ENCODE measurements at regions not wholly inside any gene's neighbourhood (a gene's known extent, or its start where the extent isn't known, plus 50 kb on each side); places are given as distances from the start of the nearest gene placed in this dataset.

GRCh38 chr3:162377608-162378007, 881.0 kb downstream of the OTOL1 start:
- no peak overlapping the region for H2BK120ac ChIP-seq (ENCODE audit: low read depth, low read length, poor library complexity, severe bottlenecking)
- H3K4me2 ChIP-seq (ENCODE audit: insufficient read depth, insufficient read length, low read length) = no peak overlapping the region
- peaks cover 6 to 24% (median 14%) of the 10 kb centered on the region in 3 experiments for H3K36me3 Mint-ChIP-seq (ENCODE audit: insufficient read depth in 1 of 3, low read depth in 3 of 3)
- H3K18ac ChIP-seq (ENCODE audit: insufficient read length, low read depth, low read length) = no peak overlapping the region
- H3K79me2 ChIP-seq (ENCODE audit: insufficient read depth, low read length) = no peaks in the 10 kb centered on the region
- no peak overlapping the region for H3K4me3 Mint-ChIP-seq
- H3K14ac ChIP-seq (ENCODE audit: insufficient read depth, low read length) = no peak overlapping the region
- H2AFZ ChIP-seq (ENCODE audit: low read length) = no peak overlapping the region
- no peaks in the 10 kb centered on the region for H3K4me1 ChIP-seq (ENCODE audit: insufficient read depth, low read length)
- no peaks in the 10 kb centered on the region for H3K27me3 ChIP-seq (ENCODE audit: insufficient read depth, low read length)
- no peak overlapping the region for H3K4ac ChIP-seq (ENCODE audit: low read depth, low read length)
- peaks cover 7% of the 10 kb centered on the region for H3K9me3 ChIP-seq (ENCODE audit: control insufficient read depth, low read depth, low read length)
- no peak overlapping the region for H3K56ac ChIP-seq (ENCODE audit: insufficient read length, low read depth, low read length)
- H2BK5ac ChIP-seq (ENCODE audit: insufficient read length, low read length) = no peak overlapping the region
- no peak overlapping the region for H2BK15ac ChIP-seq (ENCODE audit: low read depth, low read length)
- no peak overlapping the region for H3T11ph ChIP-seq (ENCODE audit: low read length)
- no peak overlapping the region for H4K5ac ChIP-seq (ENCODE audit: insufficient read length, low read depth, low read length)
- no peak overlapping the region for H3K23ac ChIP-seq (ENCODE audit: insufficient read length, low read depth, low read length)
- peaks cover 0 to 3% of the 10 kb centered on the region in 2 experiments; a peak in 2 of 4 replicates for H3K4me1 Mint-ChIP-seq
- H3K27ac ChIP-seq (ENCODE audit: insufficient read length, low read depth, low read length) = no peak overlapping the region
- no peak for TF ChIP-seq CTCF (conservative IDR thresholded peaks at IDR 0.05)
- peaks cover 19 to 22% of the 10 kb centered on the region in 2 experiments for H3K9me3 Mint-ChIP-seq
- no peaks in the 10 kb centered on the region for H3K27me3 Mint-ChIP-seq (ENCODE audit: low read depth)
- H3K23me2 ChIP-seq (ENCODE audit: insufficient read length, low read depth, low read length, poor library complexity, severe bottlenecking) = no peaks in the 10 kb centered on the region
- H3K9ac ChIP-seq (ENCODE audit: extremely low read depth, insufficient read length, low read length) = no peak overlapping the region
- no peak overlapping the region for H2BK20ac ChIP-seq (ENCODE audit: low read depth, low read length, poor library complexity, severe bottlenecking)
- no peaks in the 10 kb centered on the region for H3K79me1 ChIP-seq (ENCODE audit: insufficient read depth, low read depth, low read length, poor library complexity, severe bottlenecking)
- WGBS (ENCODE audit: extremely low coverage, insufficient read length, low lambda C conversion rate) = no CpG with 5 or more reads among the region's 5 CpGs
- H3K27ac Mint-ChIP-seq = no peak overlapping the region
- H4K8ac ChIP-seq (replicated peaks; ENCODE audit: insufficient read length, low read depth, low read length) = no peak overlapping the region
- no peak overlapping the region for H4K91ac ChIP-seq (ENCODE audit: insufficient read length, low read depth, low read length)
- H2BK12ac ChIP-seq (ENCODE audit: insufficient read length, low read depth, low read length) = no peak overlapping the region
- no peak overlapping the region for H2AK5ac ChIP-seq (ENCODE audit: insufficient read length, low read length)
- DNase-seq = no peak
- no peaks in the 10 kb centered on the region for H4K20me1 ChIP-seq (ENCODE audit: control insufficient read depth, insufficient read depth, insufficient read length)

All from H9 (cell line).